ENCODE measurements at regions not wholly inside any gene's neighbourhood (a gene's known extent, or its start where the extent isn't known, plus 50 kb on each side); places are given as distances from the start of the nearest gene placed in this dataset.
A peak's percentile ranks its signal among the peaks of the same experiment; 100 is the strongest.

DNA sequence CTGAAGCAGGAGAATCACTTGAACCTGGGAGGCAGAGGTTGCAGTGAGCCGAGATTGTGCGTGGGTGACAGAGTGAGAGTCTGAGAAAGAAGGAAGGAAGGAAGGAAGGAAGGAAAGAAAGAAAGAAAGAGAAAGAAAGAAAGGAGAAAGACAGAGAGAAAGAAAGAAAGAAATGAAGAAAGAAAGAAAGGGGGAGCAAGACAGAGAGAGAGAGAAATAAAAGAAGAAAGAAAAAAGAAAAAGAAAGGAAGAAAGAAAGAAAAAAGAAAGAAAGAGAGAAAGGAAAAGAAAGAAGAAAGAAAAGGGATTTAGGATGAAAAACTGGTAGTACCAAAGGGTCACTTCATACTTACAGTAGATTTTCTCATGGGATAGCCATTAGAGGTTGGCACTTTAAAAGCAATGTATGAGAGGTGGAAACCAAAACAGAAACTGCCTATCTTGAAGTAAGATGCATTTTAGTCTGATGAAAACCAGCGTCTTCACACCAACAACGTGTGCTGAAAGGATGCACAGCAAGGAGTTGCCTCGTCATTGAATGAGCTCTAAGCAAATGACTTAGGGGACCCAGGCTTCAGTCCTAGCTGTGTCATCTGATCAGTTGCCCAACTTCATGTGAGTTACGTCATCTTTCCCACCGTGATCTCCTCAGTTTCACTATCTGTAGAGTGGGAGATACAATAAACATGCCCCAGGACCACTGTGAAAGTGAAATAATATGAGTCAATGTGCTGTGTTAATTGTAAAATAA is 133.9 kb upstream of the NEDD9 start (continued):
- TF ChIP-seq ZNF629 (CRISPR knock-in tag; conservative IDR thresholded peaks at IDR 0.05), result peak; percentile 98
- TF ChIP-seq, protein P1, sequence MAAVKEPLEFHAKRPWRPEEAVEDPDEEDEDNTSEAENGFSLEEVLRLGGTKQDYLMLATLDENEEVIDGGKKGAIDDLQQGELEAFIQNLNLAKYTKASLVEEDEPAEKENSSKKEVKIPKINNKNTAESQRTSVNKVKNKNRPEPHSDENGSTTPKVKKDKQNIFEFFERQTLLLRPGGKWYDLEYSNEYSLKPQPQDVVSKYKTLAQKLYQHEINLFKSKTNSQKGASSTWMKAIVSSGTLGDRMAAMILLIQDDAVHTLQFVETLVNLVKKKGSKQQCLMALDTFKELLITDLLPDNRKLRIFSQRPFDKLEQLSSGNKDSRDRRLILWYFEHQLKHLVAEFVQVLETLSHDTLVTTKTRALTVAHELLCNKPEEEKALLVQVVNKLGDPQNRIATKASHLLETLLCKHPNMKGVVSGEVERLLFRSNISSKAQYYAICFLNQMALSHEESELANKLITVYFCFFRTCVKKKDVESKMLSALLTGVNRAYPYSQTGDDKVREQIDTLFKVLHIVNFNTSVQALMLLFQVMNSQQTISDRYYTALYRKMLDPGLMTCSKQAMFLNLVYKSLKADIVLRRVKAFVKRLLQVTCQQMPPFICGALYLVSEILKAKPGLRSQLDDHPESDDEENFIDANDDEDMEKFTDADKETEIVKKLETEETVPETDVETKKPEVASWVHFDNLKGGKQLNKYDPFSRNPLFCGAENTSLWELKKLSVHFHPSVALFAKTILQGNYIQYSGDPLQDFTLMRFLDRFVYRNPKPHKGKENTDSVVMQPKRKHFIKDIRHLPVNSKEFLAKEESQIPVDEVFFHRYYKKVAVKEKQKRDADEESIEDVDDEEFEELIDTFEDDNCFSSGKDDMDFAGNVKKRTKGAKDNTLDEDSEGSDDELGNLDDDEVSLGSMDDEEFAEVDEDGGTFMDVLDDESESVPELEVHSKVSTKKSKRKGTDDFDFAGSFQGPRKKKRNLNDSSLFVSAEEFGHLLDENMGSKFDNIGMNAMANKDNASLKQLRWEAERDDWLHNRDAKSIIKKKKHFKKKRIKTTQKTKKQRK (IDR thresholded peaks at IDR 0.05; ENCODE audit: low read length), result no peak
- TF ChIP-seq ZNF790 (CRISPR knock-in tag; IDR thresholded peaks at IDR 0.05; ENCODE audit: borderline replicate concordance), result no peak
- no peak for TF ChIP-seq KLF11 (CRISPR knock-in tag; IDR thresholded peaks at IDR 0.05)
- no peak for TF ChIP-seq HOXA3 (CRISPR knock-in tag; IDR thresholded peaks at IDR 0.05)
- TF ChIP-seq, protein P2, sequence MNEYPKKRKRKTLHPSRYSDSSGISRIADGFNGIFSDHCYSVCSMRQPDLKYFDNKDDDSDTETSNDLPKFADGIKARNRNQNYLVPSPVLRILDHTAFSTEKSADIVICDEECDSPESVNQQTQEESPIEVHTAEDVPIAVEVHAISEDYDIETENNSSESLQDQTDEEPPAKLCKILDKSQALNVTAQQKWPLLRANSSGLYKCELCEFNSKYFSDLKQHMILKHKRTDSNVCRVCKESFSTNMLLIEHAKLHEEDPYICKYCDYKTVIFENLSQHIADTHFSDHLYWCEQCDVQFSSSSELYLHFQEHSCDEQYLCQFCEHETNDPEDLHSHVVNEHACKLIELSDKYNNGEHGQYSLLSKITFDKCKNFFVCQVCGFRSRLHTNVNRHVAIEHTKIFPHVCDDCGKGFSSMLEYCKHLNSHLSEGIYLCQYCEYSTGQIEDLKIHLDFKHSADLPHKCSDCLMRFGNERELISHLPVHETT (CRISPR knock-in tag; conservative IDR thresholded peaks at IDR 0.05), result no peak
- no peak for TF ChIP-seq TAF1 (CRISPR knock-in tag; IDR thresholded peaks at IDR 0.05)
- no peak for TF ChIP-seq ELF1 (CRISPR knock-in tag; IDR thresholded peaks at IDR 0.05)
- peak; percentile 27 for TF ChIP-seq TEAD3 (CRISPR knock-in tag; optimal IDR thresholded peaks at IDR 0.05; ENCODE audit: borderline replicate concordance)
- TF ChIP-seq ZBTB42 (CRISPR knock-in tag; IDR thresholded peaks at IDR 0.05), result no peak
- TF ChIP-seq, protein P3, sequence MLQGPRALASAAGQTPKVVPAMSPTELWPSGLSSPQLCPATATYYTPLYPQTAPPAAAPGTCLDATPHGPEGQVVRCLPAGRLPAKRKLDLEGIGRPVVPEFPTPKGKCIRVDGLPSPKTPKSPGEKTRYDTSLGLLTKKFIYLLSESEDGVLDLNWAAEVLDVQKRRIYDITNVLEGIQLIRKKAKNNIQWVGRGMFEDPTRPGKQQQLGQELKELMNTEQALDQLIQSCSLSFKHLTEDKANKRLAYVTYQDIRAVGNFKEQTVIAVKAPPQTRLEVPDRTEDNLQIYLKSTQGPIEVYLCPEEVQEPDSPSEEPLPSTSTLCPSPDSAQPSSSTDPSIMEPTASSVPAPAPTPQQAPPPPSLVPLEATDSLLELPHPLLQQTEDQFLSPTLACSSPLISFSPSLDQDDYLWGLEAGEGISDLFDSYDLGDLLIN (CRISPR knock-in tag; IDR thresholded peaks at IDR 0.05; ENCODE audit: borderline replicate concordance), result no peak
- no peak for TF ChIP-seq NCOA5 (CRISPR knock-in tag; IDR thresholded peaks at IDR 0.05)
- TF ChIP-seq GLI4 (CRISPR knock-in tag; IDR thresholded peaks at IDR 0.05; ENCODE audit: borderline replicate concordance), result no peak
- TF ChIP-seq GATAD2A (CRISPR knock-in tag; IDR thresholded peaks at IDR 0.05), result peak; percentile 37; the same call in 1 of the 2 replicates
- TF ChIP-seq ZNF24 (IDR thresholded peaks at IDR 0.05), result no peak
- TF ChIP-seq, protein P4, sequence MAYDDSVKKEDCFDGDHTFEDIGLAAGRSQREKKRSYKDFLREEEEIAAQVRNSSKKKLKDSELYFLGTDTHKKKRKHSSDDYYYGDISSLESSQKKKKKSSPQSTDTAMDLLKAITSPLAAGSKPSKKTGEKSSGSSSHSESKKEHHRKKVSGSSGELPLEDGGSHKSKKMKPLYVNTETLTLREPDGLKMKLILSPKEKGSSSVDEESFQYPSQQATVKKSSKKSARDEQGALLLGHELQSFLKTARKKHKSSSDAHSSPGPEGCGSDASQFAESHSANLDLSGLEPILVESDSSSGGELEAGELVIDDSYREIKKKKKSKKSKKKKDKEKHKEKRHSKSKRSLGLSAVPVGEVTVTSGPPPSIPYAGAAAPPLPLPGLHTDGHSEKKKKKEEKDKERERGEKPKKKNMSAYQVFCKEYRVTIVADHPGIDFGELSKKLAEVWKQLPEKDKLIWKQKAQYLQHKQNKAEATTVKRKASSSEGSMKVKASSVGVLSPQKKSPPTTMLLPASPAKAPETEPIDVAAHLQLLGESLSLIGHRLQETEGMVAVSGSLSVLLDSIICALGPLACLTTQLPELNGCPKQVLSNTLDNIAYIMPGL (CRISPR knock-in tag; IDR thresholded peaks at IDR 0.05; ENCODE audit: borderline replicate concordance in 1 of 2, low read depth in 1 of 2), result no peak
- TF ChIP-seq, protein P5, sequence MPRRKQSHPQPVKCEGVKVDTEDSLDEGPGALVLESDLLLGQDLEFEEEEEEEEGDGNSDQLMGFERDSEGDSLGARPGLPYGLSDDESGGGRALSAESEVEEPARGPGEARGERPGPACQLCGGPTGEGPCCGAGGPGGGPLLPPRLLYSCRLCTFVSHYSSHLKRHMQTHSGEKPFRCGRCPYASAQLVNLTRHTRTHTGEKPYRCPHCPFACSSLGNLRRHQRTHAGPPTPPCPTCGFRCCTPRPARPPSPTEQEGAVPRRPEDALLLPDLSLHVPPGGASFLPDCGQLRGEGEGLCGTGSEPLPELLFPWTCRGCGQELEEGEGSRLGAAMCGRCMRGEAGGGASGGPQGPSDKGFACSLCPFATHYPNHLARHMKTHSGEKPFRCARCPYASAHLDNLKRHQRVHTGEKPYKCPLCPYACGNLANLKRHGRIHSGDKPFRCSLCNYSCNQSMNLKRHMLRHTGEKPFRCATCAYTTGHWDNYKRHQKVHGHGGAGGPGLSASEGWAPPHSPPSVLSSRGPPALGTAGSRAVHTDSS (CRISPR knock-in tag; conservative IDR thresholded peaks at IDR 0.05), result no peak
- no peak for TF ChIP-seq KLF6 (CRISPR knock-in tag; IDR thresholded peaks at IDR 0.05)

All from HepG2 (cell line).